Adrenal gland (tissue), 9 donors: ENCODE measurements at regions not wholly inside any gene's neighbourhood (a gene's known extent, or its start where the extent isn't known, plus 50 kb on each side); places are given as distances from the start of the nearest gene placed in this dataset.

Source experiments
- DNase-seq, 7 donors: peaks; one replicate each; pipeline ENCODE4 v3.0.0-alpha.2; 2019 to 2020
- H3K27ac ChIP-seq, 5 donors: fragments of 200-600 bp; sonication (generic) in 4 of 5; 1 replicate in 3 of 5; 2 replicates in 2 of 5; pipeline versions ENCODE4 v1.5.1 to v1.8.0; 2016 to 2020; ENCODE audit warnings: mild to moderate bottlenecking in 1 of 5
- H3K27me3 ChIP-seq: fragments of 200-600 bp; 2 replicates; pipeline ENCODE4 v1.8.0; 2021
- H3K36me3 ChIP-seq, 2 donors: fragments of 200-600 bp; replicated peaks in 1 of 2; 1 replicate in 1 of 2; 2 replicates in 1 of 2; pipeline versions ENCODE4 v1.5.1 to v1.8.0; 2018 to 2022
- H3K4me1 ChIP-seq, 2 donors: fragments of 200-600 bp; replicated peaks in 1 of 2; 1 replicate in 1 of 2; 2 replicates in 1 of 2; pipeline versions ENCODE4 v1.5.1 to v1.8.0; 2018 to 2021
- H3K4me3 ChIP-seq, 4 donors: fragments of 200-600 bp; sonication (generic) in 3 of 4; one replicate each; pipeline ENCODE4 v1.5.1; 2016 to 2018
- H3K9me3 ChIP-seq, 3 donors: fragments of 200-600 bp; sonication (generic) in 1 of 3; replicated peaks in 1 of 3; 1 replicate in 2 of 3; 2 replicates in 1 of 3; pipeline versions ENCODE4 v1.5.1 to v1.8.0; 2016 to 2021
- CTCF ChIP-seq, 6 experiments: fragments of 450-650 bp in 4 of 6; fragments of 200-600 bp in 2 of 6; sonication (generic) in 1 of 6; IDR thresholded peaks; 1 replicate in 5 of 6; 2 replicates in 1 of 6; pipeline versions ENCODE4 v1.5.1 to v1.8.0; 2016 to 2021; ENCODE audit warnings: antibody characterized with exemption in 6 of 6, mild to moderate bottlenecking in 2 of 6, moderate library complexity in 1 of 6
- POLR2A ChIP-seq, 2 donors: fragments of 450-650 bp; IDR thresholded peaks; one replicate each; pipeline ENCODE4 v1.6.1; 2017; ENCODE audit warnings: antibody characterized with exemption in 2 of 2, mild to moderate bottlenecking in 2 of 2, moderate library complexity in 1 of 2
- WGBS, 4 donors: extraction: QIAGEN DNeasy Blood & Tissue Kit in 2 of 4; methylation state at CpG; one replicate each; pipeline versions ENCODE4 v1.1.5 to v1.1.7; 2013 to 2017; 5-methylcytosine and 5-hydroxymethylcytosine counted together
- intact Hi-C, 2 donors: fragments of 100-400 bp; cut with DNase I; formaldehyde crosslinking; loops; one replicate each; pipeline versions ENCODE4 v1.14.1 to v1.15.0; 2022 to 2023
- small RNA-seq, 2 donors: library from RNA; depleted of rRNA; stranded (forward); fragments of <200 nt; gene quantifications; one replicate each; pipeline ENCODE3, GENCODE V24; 2016
- donor health status: healthy with polysubstance abuse.
- donor health status: Bipolar disorder and iron deficiency.
- donor health status: DM: yes; HTN: yes; CAD: no.
- donor health status: DM: no; HTN: no; CAD: no.
- donor health status: DM: no; HTN: no; CAD: no.

GRCh38 chr9:788777-789176 lies 52.7 kb upstream of the DMRT1 start:
- intact Hi-C loops, result no loop called here
- Histone ChIP-seq H3K4me1 (no peaks in the 10 kb centered on the region), H3K27ac (no peak overlapping the region), H3K9me3 (no peaks in the 10 kb centered on the region), H3K27me3 (no peaks in the 10 kb centered on the region), H3K36me3 (no peaks in the 10 kb centered on the region), H3K4me3 (no peak overlapping the region)
- DNase-seq, result no peak
- TF ChIP-seq POLR2A (IDR thresholded peaks at IDR 0.05), result no peak
- TF ChIP-seq CTCF (IDR thresholded peaks at IDR 0.05), result no peak
- WGBS, 4 donors, result 92 to 100% (median 94%) methylated on average over 3 to 6 of the region's 6 CpGs

Small RNA genes in the stretch of these regions (small RNA-seq; reads per million reads assigned to genes)
- gene AL392089.1 (0 reads per million in 2 donors), gene RNU6-1327P (0 reads per million in 2 donors)
